ENCODE measurements at regions not wholly inside any gene's neighbourhood (a gene's known extent, or its start where the extent isn't known, plus 50 kb on each side); places are given as distances from the start of the nearest gene placed in this dataset.

- Histone ChIP-seq H3K4me1 (peaks cover 0 to 8% (median 0%) of the 10 kb centered on the region in 4 donors), H3K27me3 (no peaks in the 10 kb centered on the region), H3K9me3 (peaks cover 0 to 8% (median 0%) of the 10 kb centered on the region in 4 donors), H3K27ac (replicated peaks in 1 of 4) (no peak overlapping the region), H3K36me3 (no peaks in the 10 kb centered on the region), H3K4me3 (no peak overlapping the region)
- intact Hi-C loops (cut with DNase I): no loop called here
- no peak for DNase-seq (ENCODE audit: extremely low spot score)
- TF ChIP-seq POLR2A (IDR thresholded peaks at IDR 0.05; ENCODE audit: low read depth): no peak
- no peak for TF ChIP-seq POLR2AphosphoS5 (IDR thresholded peaks at IDR 0.05)
- WGBS: 41% methylated on average over 1 of the region's 1 CpG
Measured at GRCh38 chr12:125443341-125443740, 378.1 kb downstream of the AACS start.

- DNase-seq (ENCODE audit: extremely low spot score): no peak
- 70% methylated on average over 2 of the region's 2 CpGs for WGBS
- H3K27ac ChIP-seq (replicated peaks in 1 of 4): no peak overlapping the region
- intact Hi-C loops (cut with DNase I): no loop called here
- no peak for TF ChIP-seq CTCF (IDR thresholded peaks at IDR 0.05)
- TF ChIP-seq POLR2A (IDR thresholded peaks at IDR 0.05; ENCODE audit: low read depth): no peak
- TF ChIP-seq EP300 (IDR thresholded peaks at IDR 0.05): no peak
- no peak for TF ChIP-seq POLR2AphosphoS5 (IDR thresholded peaks at IDR 0.05)
- no peak overlapping the region for H3K4me3 ChIP-seq
- H3K36me3 ChIP-seq: no peaks in the 10 kb centered on the region
- peaks cover 0 to 13% (median 0%) of the 10 kb centered on the region in 4 donors for H3K9me3 ChIP-seq
- no peaks in the 10 kb centered on the region for H3K4me1 ChIP-seq
- H3K27me3 ChIP-seq: peaks cover 0 to 11% (median 0%) of the 10 kb centered on the region in 4 donors
Measured at GRCh38 chr12:125451408-125451807, 386.2 kb downstream of the AACS start.

- H3K9me3 ChIP-seq: peaks cover 0 to 6% (median 0%) of the 10 kb centered on the region in 4 donors
- H3K27me3 ChIP-seq: peaks cover 0 to 21% (median 0%) of the 10 kb centered on the region in 4 donors
- no peaks in the 10 kb centered on the region for H3K4me1 ChIP-seq
- TF ChIP-seq POLR2A (IDR thresholded peaks at IDR 0.05; ENCODE audit: low read depth): no peak
- TF ChIP-seq CTCF (IDR thresholded peaks at IDR 0.05): no peak
- no peak for TF ChIP-seq POLR2AphosphoS5 (IDR thresholded peaks at IDR 0.05)
- no peak for TF ChIP-seq EP300 (IDR thresholded peaks at IDR 0.05)
- intact Hi-C loops (cut with DNase I): no loop called here
- WGBS: 57% methylated on average over 4 of the region's 4 CpGs
- DNase-seq (ENCODE audit: extremely low spot score): no peak
- H3K36me3 ChIP-seq: no peaks in the 10 kb centered on the region
- no peak overlapping the region for H3K27ac ChIP-seq (replicated peaks in 1 of 4)
- no peak overlapping the region for H3K4me3 ChIP-seq
Measured at GRCh38 chr12:125453751-125454150, 388.5 kb downstream of the AACS start.

- H3K4me3 ChIP-seq: no peak overlapping the region
- H3K27ac ChIP-seq (replicated peaks in 1 of 4): no peak overlapping the region
- TF ChIP-seq POLR2AphosphoS5 (IDR thresholded peaks at IDR 0.05) (no peak), EP300 (IDR thresholded peaks at IDR 0.05) (no peak), POLR2A (IDR thresholded peaks at IDR 0.05; ENCODE audit: low read depth) (no peak), CTCF (IDR thresholded peaks at IDR 0.05) (no peak)
- no peaks in the 10 kb centered on the region for H3K4me1 ChIP-seq
- H3K9me3 ChIP-seq: peaks cover 0 to under 1% (median 0%) of the 10 kb centered on the region in 4 donors
- intact Hi-C loops (cut with DNase I): no loop called here
- H3K27me3 ChIP-seq: peaks cover 0 to 21% (median 0%) of the 10 kb centered on the region in 4 donors
- no peak for DNase-seq (ENCODE audit: extremely low spot score)
- H3K36me3 ChIP-seq: no peaks in the 10 kb centered on the region
- 50% methylated on average over 3 of the region's 3 CpGs for WGBS
Measured at GRCh38 chr12:125454291-125454690, 389.1 kb downstream of the AACS start.

- H3K27me3 ChIP-seq: peaks cover 0 to 21% (median 0%) of the 10 kb centered on the region in 4 donors
- intact Hi-C loops (cut with DNase I): no loop called here
- DNase-seq (ENCODE audit: extremely low spot score): no peak
- 52% methylated on average over 8 of the region's 8 CpGs for WGBS
- no peaks in the 10 kb centered on the region for H3K9me3 ChIP-seq
- TF ChIP-seq POLR2A (IDR thresholded peaks at IDR 0.05; ENCODE audit: low read depth) (no peak), POLR2AphosphoS5 (IDR thresholded peaks at IDR 0.05) (no peak), EP300 (IDR thresholded peaks at IDR 0.05) (no peak), CTCF (IDR thresholded peaks at IDR 0.05) (no peak)
- no peak overlapping the region for H3K4me3 ChIP-seq
- H3K4me1 ChIP-seq: no peaks in the 10 kb centered on the region
- no peaks in the 10 kb centered on the region for H3K36me3 ChIP-seq
- no peak overlapping the region for H3K27ac ChIP-seq (replicated peaks in 1 of 4)
Measured at GRCh38 chr12:125454786-125455480, 389.7 kb downstream of the AACS start.
